ENCODE measurements at regions not wholly inside any gene's neighbourhood (a gene's known extent, or its start where the extent isn't known, plus 50 kb on each side); places are given as distances from the start of the nearest gene placed in this dataset.

- TF ChIP-seq, protein P1, sequence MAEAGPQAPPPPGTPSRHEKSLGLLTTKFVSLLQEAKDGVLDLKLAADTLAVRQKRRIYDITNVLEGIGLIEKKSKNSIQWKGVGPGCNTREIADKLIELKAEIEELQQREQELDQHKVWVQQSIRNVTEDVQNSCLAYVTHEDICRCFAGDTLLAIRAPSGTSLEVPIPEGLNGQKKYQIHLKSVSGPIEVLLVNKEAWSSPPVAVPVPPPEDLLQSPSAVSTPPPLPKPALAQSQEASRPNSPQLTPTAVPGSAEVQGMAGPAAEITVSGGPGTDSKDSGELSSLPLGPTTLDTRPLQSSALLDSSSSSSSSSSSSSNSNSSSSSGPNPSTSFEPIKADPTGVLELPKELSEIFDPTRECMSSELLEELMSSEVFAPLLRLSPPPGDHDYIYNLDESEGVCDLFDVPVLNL (IDR thresholded peaks at IDR 0.05; ENCODE audit: low read depth, low read length): no peak
Measured at GRCh38 chr9:13431692-13432091, 152.2 kb upstream of the MPDZ start (continued).

GRCh38 chr9:13431222-13431536 lies 151.7 kb upstream of the MPDZ start:
- no TSS peak for BruUV-seq (replicated peaks)
- intact Hi-C loops (cut with micrococcal nuclease; ENCODE audit: unreplicated experiment): no loop called here

DNA sequence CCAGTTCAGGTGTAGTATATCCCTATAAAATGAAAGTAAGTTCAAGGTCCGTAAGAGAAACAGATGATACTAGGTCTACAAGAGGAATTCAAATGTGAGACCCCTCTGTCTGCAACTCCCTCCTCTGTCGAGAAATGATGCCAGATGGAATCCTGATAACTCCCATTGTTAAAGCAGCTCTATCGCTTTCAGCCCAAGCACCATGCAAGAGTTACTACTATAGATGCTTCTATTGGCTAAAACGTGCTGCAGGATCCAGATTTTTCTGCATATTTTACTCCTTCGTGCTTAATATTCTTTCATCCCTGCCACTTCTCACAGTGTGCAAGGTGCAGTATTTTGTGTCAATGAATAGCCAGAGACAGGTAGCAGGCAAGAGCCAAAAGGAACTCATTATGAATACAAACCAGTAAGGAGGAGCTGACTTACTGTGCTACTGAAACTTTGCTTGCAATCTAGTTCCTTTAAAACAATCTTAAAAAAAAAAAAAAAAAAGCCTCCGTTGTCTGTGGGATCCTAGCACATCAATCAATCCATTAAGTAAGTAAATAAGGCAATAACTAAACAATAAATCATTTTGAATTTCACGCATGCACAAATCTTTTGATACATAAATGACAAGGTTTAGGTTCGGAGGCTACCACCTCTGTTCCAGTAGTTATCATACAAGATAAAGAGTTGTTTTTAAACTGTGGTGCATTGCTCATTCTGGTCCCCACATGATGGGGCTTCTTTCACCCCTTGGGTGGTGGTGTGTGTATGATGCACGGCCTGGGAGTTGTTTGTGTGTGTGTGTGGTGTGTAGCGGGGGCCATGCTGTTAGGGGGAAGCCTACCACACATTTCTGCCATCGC lies 151.1 kb upstream of the MPDZ start:
- H3K4me3 ChIP-seq: no peak overlapping the region
- DNase-seq (ENCODE audit: low read depth, low spot score) (no peak), FAIRE-seq (no peak), ATAC-seq (no peak)
- no peaks in the 10 kb centered on the region for H3K4me1 ChIP-seq (ENCODE audit: control insufficient read depth, insufficient read depth, low read length)
- no peak overlapping the region for H3K9ac ChIP-seq (ENCODE audit: control insufficient read depth, insufficient read depth, low read length)
- ChIA-PET SMC1A (ENCODE audit: uncharacterized antibody, unreplicated experiment) (interaction anchor here (1.6 to 4.5 kb wide), 2 partner anchors 922 to 997 kb away, joined by 3 to 45 read pairs; no protein-coding TSS in a partner anchor), CTCF (interaction anchor here (1.2 to 5.1 kb wide), 3 partner anchors 9 to 998 kb away, joined by 4 to 97 read pairs (median 41); no protein-coding TSS in a partner anchor), RAD21 (ENCODE audit: unreplicated experiment) (no interaction called here), POLR2A (no interaction called here)
- 15% methylated on average over 11 of the region's 11 CpGs for WGBS (ENCODE audit: insufficient coverage, insufficient replicate concordance, low lambda C conversion rate, missing lambda C conversion rate)
- H2AFZ ChIP-seq (ENCODE audit: control insufficient read depth, low read depth, low read length): no peak overlapping the region
- intact Hi-C loops (cut with micrococcal nuclease; ENCODE audit: unreplicated experiment) (no loop called here), in situ Hi-C loops (cut with MboI) (no loop called here)
- H3K79me2 ChIP-seq (ENCODE audit: control insufficient read depth, insufficient read depth, low read length): no peaks in the 10 kb centered on the region
- no peaks in the 10 kb centered on the region; a peak in 1 of 4 replicates for H3K27me3 ChIP-seq (replicated peaks in 1 of 2; ENCODE audit: control insufficient read depth in 2 of 2, insufficient read depth in 2 of 2, low read length in 1 of 2)
- no peak overlapping the region for H3K4me2 ChIP-seq (ENCODE audit: control insufficient read depth, insufficient read depth)
- no TSS peak for BruUV-seq (replicated peaks)
- H4K20me1 ChIP-seq (ENCODE audit: control insufficient read depth, insufficient read depth): no peaks in the 10 kb centered on the region
- no peaks in the 10 kb centered on the region for H3K36me3 ChIP-seq (ENCODE audit: control insufficient read depth in 2 of 2, insufficient read depth in 2 of 2, low read length in 1 of 2)
- no peaks in the 10 kb centered on the region for H3K9me3 ChIP-seq (replicated peaks; ENCODE audit: control insufficient read depth, insufficient read depth, low read length)
- H3K27ac ChIP-seq (ENCODE audit: control insufficient read depth, insufficient read depth): no peak overlapping the region
- TF ChIP-seq BHLHE40 (IDR thresholded peaks at IDR 0.05; ENCODE audit: borderline replicate concordance in 1 of 2, low read depth in 2 of 2, low read length in 1 of 2) (no peak), ZNF217 (IDR thresholded peaks at IDR 0.05) (no peak)
- TF ChIP-seq, protein P2, sequence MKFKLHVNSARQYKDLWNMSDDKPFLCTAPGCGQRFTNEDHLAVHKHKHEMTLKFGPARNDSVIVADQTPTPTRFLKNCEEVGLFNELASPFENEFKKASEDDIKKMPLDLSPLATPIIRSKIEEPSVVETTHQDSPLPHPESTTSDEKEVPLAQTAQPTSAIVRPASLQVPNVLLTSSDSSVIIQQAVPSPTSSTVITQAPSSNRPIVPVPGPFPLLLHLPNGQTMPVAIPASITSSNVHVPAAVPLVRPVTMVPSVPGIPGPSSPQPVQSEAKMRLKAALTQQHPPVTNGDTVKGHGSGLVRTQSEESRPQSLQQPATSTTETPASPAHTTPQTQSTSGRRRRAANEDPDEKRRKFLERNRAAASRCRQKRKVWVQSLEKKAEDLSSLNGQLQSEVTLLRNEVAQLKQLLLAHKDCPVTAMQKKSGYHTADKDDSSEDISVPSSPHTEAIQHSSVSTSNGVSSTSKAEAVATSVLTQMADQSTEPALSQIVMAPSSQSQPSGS (IDR thresholded peaks at IDR 0.05; ENCODE audit: low read length): no peak
- TF ChIP-seq, protein P3, sequence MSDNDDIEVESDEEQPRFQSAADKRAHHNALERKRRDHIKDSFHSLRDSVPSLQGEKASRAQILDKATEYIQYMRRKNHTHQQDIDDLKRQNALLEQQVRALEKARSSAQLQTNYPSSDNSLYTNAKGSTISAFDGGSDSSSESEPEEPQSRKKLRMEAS (IDR thresholded peaks at IDR 0.05; ENCODE audit: low read depth, low read length): no peak
- TF ChIP-seq, protein P4, sequence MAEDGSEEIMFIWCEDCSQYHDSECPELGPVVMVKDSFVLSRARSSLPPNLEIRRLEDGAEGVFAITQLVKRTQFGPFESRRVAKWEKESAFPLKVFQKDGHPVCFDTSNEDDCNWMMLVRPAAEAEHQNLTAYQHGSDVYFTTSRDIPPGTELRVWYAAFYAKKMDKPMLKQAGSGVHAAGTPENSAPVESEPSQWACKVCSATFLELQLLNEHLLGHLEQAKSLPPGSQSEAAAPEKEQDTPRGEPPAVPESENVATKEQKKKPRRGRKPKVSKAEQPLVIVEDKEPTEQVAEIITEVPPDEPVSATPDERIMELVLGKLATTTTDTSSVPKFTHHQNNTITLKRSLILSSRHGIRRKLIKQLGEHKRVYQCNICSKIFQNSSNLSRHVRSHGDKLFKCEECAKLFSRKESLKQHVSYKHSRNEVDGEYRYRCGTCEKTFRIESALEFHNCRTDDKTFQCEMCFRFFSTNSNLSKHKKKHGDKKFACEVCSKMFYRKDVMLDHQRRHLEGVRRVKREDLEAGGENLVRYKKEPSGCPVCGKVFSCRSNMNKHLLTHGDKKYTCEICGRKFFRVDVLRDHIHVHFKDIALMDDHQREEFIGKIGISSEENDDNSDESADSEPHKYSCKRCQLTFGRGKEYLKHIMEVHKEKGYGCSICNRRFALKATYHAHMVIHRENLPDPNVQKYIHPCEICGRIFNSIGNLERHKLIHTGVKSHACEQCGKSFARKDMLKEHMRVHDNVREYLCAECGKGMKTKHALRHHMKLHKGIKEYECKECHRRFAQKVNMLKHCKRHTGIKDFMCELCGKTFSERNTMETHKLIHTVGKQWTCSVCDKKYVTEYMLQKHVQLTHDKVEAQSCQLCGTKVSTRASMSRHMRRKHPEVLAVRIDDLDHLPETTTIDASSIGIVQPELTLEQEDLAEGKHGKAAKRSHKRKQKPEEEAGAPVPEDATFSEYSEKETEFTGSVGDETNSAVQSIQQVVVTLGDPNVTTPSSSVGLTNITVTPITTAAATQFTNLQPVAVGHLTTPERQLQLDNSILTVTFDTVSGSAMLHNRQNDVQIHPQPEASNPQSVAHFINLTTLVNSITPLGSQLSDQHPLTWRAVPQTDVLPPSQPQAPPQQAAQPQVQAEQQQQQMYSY (CRISPR knock-in tag; IDR thresholded peaks at IDR 0.05): no peak

More at GRCh38 chr9:13431222-13431536, 151.7 kb upstream of the MPDZ start:
- ChIA-PET POLR2A (no interaction called here), RAD21 (ENCODE audit: unreplicated experiment) (no interaction called here), CTCF (interaction anchor here (4.6 to 5.1 kb wide), 2 partner anchors 922 to 997 kb away, joined by 41 to 97 read pairs; no protein-coding TSS in a partner anchor), SMC1A (ENCODE audit: uncharacterized antibody, unreplicated experiment) (interaction anchor here (4.5 kb wide), 1 partner anchor 922 kb away, joined by 45 read pairs; no protein-coding TSS in a partner anchor)
- FAIRE-seq (no peak), DNase-seq (ENCODE audit: low read depth, low spot score) (no peak), ATAC-seq (no peak)
- H3K79me2 ChIP-seq (ENCODE audit: control insufficient read depth, insufficient read depth, low read length): no peaks in the 10 kb centered on the region
- TF ChIP-seq RBBP5 (conservative IDR thresholded peaks at IDR 0.05): no peak
- 25% methylated on average over 6 of the region's 6 CpGs for WGBS (ENCODE audit: insufficient coverage, insufficient replicate concordance, low lambda C conversion rate, missing lambda C conversion rate)
- in situ Hi-C loops (cut with MboI): no loop called here
- H3K9ac ChIP-seq (ENCODE audit: control insufficient read depth, insufficient read depth, low read length): no peak overlapping the region
- no peak overlapping the region for H2AFZ ChIP-seq (ENCODE audit: control insufficient read depth, low read depth, low read length)
- H3K36me3 ChIP-seq (ENCODE audit: control insufficient read depth in 2 of 2, insufficient read depth in 2 of 2, low read length in 1 of 2): no peaks in the 10 kb centered on the region
- no peaks in the 10 kb centered on the region for H3K4me1 ChIP-seq (ENCODE audit: control insufficient read depth, insufficient read depth, low read length)
- H3K4me2 ChIP-seq (ENCODE audit: control insufficient read depth, insufficient read depth): no peak overlapping the region
- H3K9me3 ChIP-seq (replicated peaks; ENCODE audit: control insufficient read depth, insufficient read depth, low read length): no peaks in the 10 kb centered on the region
- no peaks in the 10 kb centered on the region for H4K20me1 ChIP-seq (ENCODE audit: control insufficient read depth, insufficient read depth)
- H3K4me3 ChIP-seq: no peak overlapping the region
- no peaks in the 10 kb centered on the region; a peak in 1 of 4 replicates for H3K27me3 ChIP-seq (replicated peaks in 1 of 2; ENCODE audit: control insufficient read depth in 2 of 2, insufficient read depth in 2 of 2, low read length in 1 of 2)
- no peak overlapping the region for H3K27ac ChIP-seq (ENCODE audit: control insufficient read depth, insufficient read depth)
